Stimulated activated CD8-positive, alpha-beta memory T cell treated with anti-CD3 and anti-CD28 coated beads, Interleukin-4, amount 100 ng/mL, for 1 hour (primary cell): ENCODE measurements at regions not wholly inside any gene's neighbourhood (a gene's known extent, or its start where the extent isn't known, plus 50 kb on each side); places are given as distances from the start of the nearest gene placed in this dataset.
"Not testable (repeated sequence)": the region's sequence is repeated elsewhere in the genome, so short reads cannot be mapped to it uniquely, and the experiment has no call there.

Experiments used
- DNase-seq, 2 donors: peaks; one replicate each; pipeline ENCODE4 v3.0.0-alpha.2; 2020; ENCODE audit warnings: low read depth in 2 of 2, low spot score in 1 of 2

- DNase-seq = no peak
Measured at GRCh38 chrX:3960952-3961351, 247.5 kb upstream of the PRKX start.

- DNase-seq = no peak
Measured at GRCh38 chrX:3951859-3952258, 238.4 kb upstream of the PRKX start.

- no peak for DNase-seq
Measured at GRCh38 chrX:3950373-3950772, 236.9 kb upstream of the PRKX start.

- DNase-seq = no peak
Measured at GRCh38 chrX:3943965-3944364, 230.5 kb upstream of the PRKX start.

GRCh38 chrX:3940000-3940610 lies 226.7 kb upstream of the PRKX start:
- no peak for DNase-seq

GRCh38 chrX:3938587-3938986 lies 225.1 kb upstream of the PRKX start:
- DNase-seq = no peak

GRCh38 chrX:3935196-3935595 lies 221.7 kb upstream of the PRKX start:
- DNase-seq = not testable (repeated sequence)

GRCh38 chrX:3920424-3921017 lies 207.1 kb upstream of the PRKX start:
- DNase-seq = not testable (repeated sequence)

GRCh38 chrX:3919668-3920423 lies 206.4 kb upstream of the PRKX start:
- DNase-seq = not testable (repeated sequence)

GRCh38 chrX:3914813-3915212 lies 201.4 kb upstream of the PRKX start:
- not testable (repeated sequence) for DNase-seq

GRCh38 chrX:3914059-3914458 lies 200.6 kb upstream of the PRKX start:
- DNase-seq = not testable (repeated sequence)

GRCh38 chrX:3911012-3911411 lies 197.6 kb upstream of the PRKX start:
- not testable (repeated sequence) for DNase-seq

GRCh38 chrX:3910611-3911010 lies 197.2 kb upstream of the PRKX start:
- not testable (repeated sequence) for DNase-seq

GRCh38 chrX:3905522-3906258 lies 192.2 kb upstream of the PRKX start:
- DNase-seq = not testable (repeated sequence)

- DNase-seq = not testable (repeated sequence)
Measured at GRCh38 chrX:3902222-3902621, 188.8 kb upstream of the PRKX start.

- not testable (repeated sequence) for DNase-seq
Measured at GRCh38 chrX:3896755-3897154, 183.3 kb upstream of the PRKX start.

GRCh38 chrX:3882553-3882920 lies 169.1 kb upstream of the PRKX start:
- DNase-seq = not testable (repeated sequence)

- DNase-seq = not testable (repeated sequence)
Measured at GRCh38 chrX:3881898-3882552, 168.6 kb upstream of the PRKX start.

- not testable (repeated sequence) for DNase-seq
Measured at GRCh38 chrX:3881255-3881895, 167.9 kb upstream of the PRKX start.

- not testable (repeated sequence) for DNase-seq
Measured at GRCh38 chrX:3876393-3876792, 162.9 kb upstream of the PRKX start.

GRCh38 chrX:3875638-3876037 lies 162.2 kb upstream of the PRKX start:
- DNase-seq = not testable (repeated sequence)
